HG03469 (cell line): ENCODE measurements at regions not wholly inside any gene's neighbourhood (a gene's known extent, or its start where the extent isn't known, plus 50 kb on each side); places are given as distances from the start of the nearest gene placed in this dataset.
"Not testable (repeated sequence)": the region's sequence is repeated elsewhere in the genome, so short reads cannot be mapped to it uniquely, and the experiment has no call there.

Experiments used
- ATAC-seq: cut with Tn5 transposase; IDR thresholded peaks from one replicate; pipeline ENCODE4 v1.9.1; 2021; ENCODE audit warnings: mild to moderate bottlenecking, moderate library complexity, moderate number of reproducible peaks; ENCODE audit not compliant: unreplicated experiment

GRCh38 chr12:27133022-27133590, 50.7 kb upstream of the C12orf71 start:
- ATAC-seq = no peak

- ATAC-seq = no peak
Observed at GRCh38 chr12:27140478-27140969, 58.1 kb upstream of the C12orf71 start.

- ATAC-seq = no peak
Observed at GRCh38 chr12:27142101-27142721, 59.8 kb upstream of the C12orf71 start.

- no peak for ATAC-seq
Observed at GRCh38 chr12:27143256-27144069, 61.1 kb upstream of the C12orf71 start.

- ATAC-seq = peak; percentile 38
Observed at GRCh38 chr12:27145725-27146124, 63.3 kb upstream of the C12orf71 start.

GRCh38 chr12:27148373-27148772, 66.0 kb upstream of the C12orf71 start:
- no peak for ATAC-seq

GRCh38 chr12:27148791-27149190, 66.4 kb upstream of the C12orf71 start:
- no peak for ATAC-seq

- no peak for ATAC-seq
Observed at GRCh38 chr12:27151479-27151878, 69.1 kb upstream of the C12orf71 start.

GRCh38 chr12:27158297-27158696, 75.9 kb upstream of the C12orf71 start:
- ATAC-seq = no peak

- peak; percentile 62 for ATAC-seq
Observed at GRCh38 chr12:27161458-27162228, 79.3 kb upstream of the C12orf71 start.

GRCh38 chr12:27162229-27162537, 79.8 kb upstream of the C12orf71 start:
- ATAC-seq = no peak

- ATAC-seq = no peak
Observed at GRCh38 chr12:27163048-27163715, 80.8 kb upstream of the C12orf71 start.

GRCh38 chr12:27163894-27164293, 80.2 kb upstream of the STK38L start:
- no peak for ATAC-seq

- ATAC-seq = no peak
Observed at GRCh38 chr12:27164330-27165040, 79.6 kb upstream of the STK38L start.

GRCh38 chr12:27165958-27166357, 78.1 kb upstream of the STK38L start:
- not testable (repeated sequence) for ATAC-seq

GRCh38 chr12:27171494-27171893, 72.6 kb upstream of the STK38L start:
- ATAC-seq = not testable (repeated sequence)

GRCh38 chr12:27176765-27177164, 67.3 kb upstream of the STK38L start:
- no peak for ATAC-seq

- no peak for ATAC-seq
Observed at GRCh38 chr12:27177706-27178105, 66.4 kb upstream of the STK38L start.

GRCh38 chr12:27178255-27178654, 65.8 kb upstream of the STK38L start:
- ATAC-seq = no peak
